ENCODE measurements at regions not wholly inside any gene's neighbourhood (a gene's known extent, or its start where the extent isn't known, plus 50 kb on each side); places are given as distances from the start of the nearest gene placed in this dataset.

GRCh38 chr2:207422380-207422779, 107.4 kb upstream of the CREB1 start:
- no peak for TF ChIP-seq POLR2A (IDR thresholded peaks at IDR 0.05)
- TF ChIP-seq CTCF (IDR thresholded peaks at IDR 0.05), result no peak
